OCI-LY7 (cell line): ENCODE measurements at regions not wholly inside any gene's neighbourhood (a gene's known extent, or its start where the extent isn't known, plus 50 kb on each side); places are given as distances from the start of the nearest gene placed in this dataset. TPM values are rescaled to one million over a fixed set of nuclear protein-coding genes. Genes with fewer than 3 reads are reported as not detected.

Experiments used
- BruUV-seq: library from RNA; stranded (reverse); fragments of 400-500 nt; replicated peaks from 2 replicates; lab custom pipeline; 2021; lab: Mats Ljungman, UMichigan
- CTCF ChIA-PET: fragments of 300-600 bp; sonication (Branson Sonifier 250); formaldehyde crosslinking; loops from one replicate; lab custom pipeline; 2022; ENCODE audit warnings: antibody characterized with exemption; ENCODE audit not compliant: unreplicated experiment; lab: Charles Lee
- POLR2A ChIA-PET: fragments of 300-600 bp; sonication (Branson Sonifier 250); formaldehyde crosslinking; loops from one replicate; lab custom pipeline; 2022; ENCODE audit warnings: antibody characterized with exemption; lab: Charles Lee
- DNase-seq: peaks from one replicate; pipeline ENCODE4 v3.0.0-alpha.2; 2015; ENCODE audit warnings: low spot score
- H2AFZ ChIP-seq: fragments of 200-600 bp; sonication (generic), shearing (Covaris generic); 2 replicates; pipeline ENCODE4 v1.6.1; 2014; ENCODE audit warnings: mild to moderate bottlenecking, antibody characterized with exemption, low read length, moderate library complexity
- H3K27ac ChIP-seq: fragments of 200-600 bp; sonication (generic); 2 replicates; pipeline ENCODE4 v1.5.1; 2014; ENCODE audit warnings: mixed run types, low read depth, mild to moderate bottlenecking, moderate library complexity, low read length, inconsistent platforms; ENCODE audit not compliant: poor library complexity, severe bottlenecking
- H3K36me3 ChIP-seq: fragments of 200-600 bp; sonication (generic); 2 replicates; pipeline ENCODE4 v1.6.1; 2014; ENCODE audit warnings: mild to moderate bottlenecking, antibody characterized with exemption, low read length, moderate library complexity, mixed read lengths; ENCODE audit not compliant: insufficient read depth
- H3K4me1 ChIP-seq: fragments of 200-600 bp; sonication (generic); 2 replicates; pipeline ENCODE4 v1.5.1; 2014; ENCODE audit warnings: mild to moderate bottlenecking, low read length; ENCODE audit not compliant: insufficient read depth, poor library complexity, severe bottlenecking
- H3K4me2 ChIP-seq: fragments of 200-600 bp; sonication (generic); 2 replicates; pipeline ENCODE4 v1.6.1; 2014; ENCODE audit warnings: mild to moderate bottlenecking, low read length
- H3K4me3 ChIP-seq: fragments of 200-600 bp; sonication (generic); 2 replicates; pipeline ENCODE4 v1.5.1; 2014; ENCODE audit warnings: mild to moderate bottlenecking, low read depth, low read length; ENCODE audit not compliant: poor library complexity, severe bottlenecking
- H3K79me2 ChIP-seq: fragments of 200-600 bp; sonication (generic); 2 replicates; pipeline ENCODE4 v1.6.1; 2016; ENCODE audit warnings: low read depth, mild to moderate bottlenecking, low read length, moderate library complexity, mixed read lengths; ENCODE audit not compliant: insufficient read depth
- H3K9me2 ChIP-seq: fragments of 200-600 bp; sonication (generic); 2 replicates; pipeline ENCODE4 v1.6.1; 2016; ENCODE audit warnings: mild to moderate bottlenecking, low read length, mixed read lengths; ENCODE audit not compliant: insufficient read depth
- H3K9me3 ChIP-seq: fragments of 200-600 bp; sonication (generic); 2 replicates; pipeline ENCODE4 v1.6.1; 2014; ENCODE audit warnings: mild to moderate bottlenecking, mixed run types, low read length, mixed read lengths
- H4K20me1 ChIP-seq: fragments of 200-600 bp; sonication (generic); 2 replicates; pipeline ENCODE4 v1.6.1; 2014; ENCODE audit warnings: mild to moderate bottlenecking, antibody characterized with exemption, low read length, moderate library complexity, mixed read lengths; ENCODE audit not compliant: insufficient read depth
- CTCF ChIP-seq: fragments of 200-600 bp; sonication (generic); conservative IDR thresholded peaks from 2 replicates; pipeline ENCODE4 v1.5.1; 2014; ENCODE audit warnings: mild to moderate bottlenecking, antibody characterized with exemption, low read length, moderate library complexity, mixed read lengths
- EZH2phosphoT487 ChIP-seq: fragments of 200-600 bp; sonication (generic); IDR thresholded peaks from 2 replicates; pipeline ENCODE4 v1.6.1; 2018; ENCODE audit warnings: low read depth, borderline replicate concordance, mild to moderate bottlenecking, mixed run types, antibody characterized with exemption, low read length, moderate library complexity, mixed read lengths
- intact Hi-C: fragments of 100-400 bp; cut with micrococcal nuclease; formaldehyde crosslinking; loops from one replicate; pipeline ENCODE4 v1.10.0; 2022; ENCODE audit not compliant: unreplicated experiment
- microRNA-seq: library from miRNA; unstranded; fragments of <30 nt; microRNA quantifications from one replicate; pipeline ENCODE4 v1.2.0, GENCODE V29; 2022; ENCODE audit warnings: borderline replicate concordance
- small RNA-seq: library from RNA; depleted of rRNA; stranded (forward); fragments of <200 nt; gene quantifications from one replicate; pipeline ENCODE3, GENCODE V24; 2014

GRCh38 chr15:36529296-36530011 lies 50.0 kb upstream of the CDIN1 start:
- H2AFZ ChIP-seq, result no peak overlapping the region
- H3K9me2 ChIP-seq, result no peaks in the 10 kb centered on the region
- no peaks in the 10 kb centered on the region for H3K79me2 ChIP-seq
- H3K27ac ChIP-seq, result no peak overlapping the region
- BruUV-seq, result no TSS peak
- H3K4me2 ChIP-seq, result no peak overlapping the region
- no peaks in the 10 kb centered on the region for H4K20me1 ChIP-seq
- H3K4me1 ChIP-seq, result no peaks in the 10 kb centered on the region
- no peak overlapping the region for H3K4me3 ChIP-seq
- DNase-seq, result no peak
- no peaks in the 10 kb centered on the region for H3K9me3 ChIP-seq
- CTCF ChIA-PET, result no interaction called here
- no peaks in the 10 kb centered on the region for H3K36me3 ChIP-seq
- POLR2A ChIA-PET, result interaction anchor here (0.5 kb wide), 1 partner anchor 879 kb away, joined by 5 read pairs; no protein-coding TSS in a partner anchor
- no peak for TF ChIP-seq EZH2phosphoT487
- no peak for TF ChIP-seq CTCF
- intact Hi-C loops, result no loop called here

Small RNAs in the stretch of these regions (microRNA-seq; reads per million reads assigned to microRNA genes)
- gene MIR4510, result not detected

Small RNAs in the stretch of these regions (small RNA-seq; reads per million reads assigned to genes)
- gene AC068867.1 (not detected), gene MIR4510 (not detected)
